Trophoblast cell (in vitro differentiated cells and primary cell): ENCODE measurements at regions not wholly inside any gene's neighbourhood (a gene's known extent, or its start where the extent isn't known, plus 50 kb on each side); places are given as distances from the start of the nearest gene placed in this dataset.

ENCODE experiments used
- DNase-seq, 2 donors: peaks; one replicate each; pipeline ENCODE4 v3.0.0-alpha.2; 2016
- H2AFZ ChIP-seq: 2 replicates; pipeline ENCODE4 v1.6.1; 2013; ENCODE audit warnings: low read length, moderate library complexity, mild to moderate bottlenecking; ENCODE audit not compliant: insufficient read depth, poor library complexity
- H2AK5ac ChIP-seq: 2 replicates; pipeline ENCODE4 v1.6.1; 2013; ENCODE audit warnings: mild to moderate bottlenecking, low read length
- H2BK120ac ChIP-seq: 2 replicates; pipeline ENCODE4 v1.6.1; 2013; ENCODE audit warnings: low read length, mild to moderate bottlenecking, moderate library complexity; ENCODE audit not compliant: insufficient read depth, poor library complexity
- H2BK12ac ChIP-seq: 2 replicates; pipeline ENCODE4 v1.6.1; 2013; ENCODE audit warnings: mild to moderate bottlenecking, low read length, moderate library complexity
- H2BK5ac ChIP-seq: 2 replicates; pipeline ENCODE4 v1.6.1; 2013; ENCODE audit warnings: low read length, low read depth, moderate library complexity, mild to moderate bottlenecking; ENCODE audit not compliant: poor library complexity
- H3K14ac ChIP-seq: 2 replicates; pipeline ENCODE4 v1.6.1; 2013; ENCODE audit warnings: mild to moderate bottlenecking, low read length
- H3K18ac ChIP-seq: 2 replicates; pipeline ENCODE4 v1.6.1; 2013; ENCODE audit warnings: mild to moderate bottlenecking, low read length
- H3K23ac ChIP-seq: 2 replicates; pipeline ENCODE4 v1.6.1; 2013; ENCODE audit warnings: low read length
- H3K27ac ChIP-seq: 2 replicates; pipeline ENCODE4 v1.5.1; 2013; ENCODE audit warnings: low read depth, mild to moderate bottlenecking, inconsistent platforms, low read length, moderate library complexity
- H3K27me3 ChIP-seq: 2 replicates; pipeline ENCODE4 v1.6.1; 2013; ENCODE audit warnings: inconsistent platforms, mild to moderate bottlenecking, low read length, moderate library complexity; ENCODE audit not compliant: insufficient read depth
- H3K36me3 ChIP-seq, 2 experiments: 1 replicate in 1 of 2; 2 replicates in 1 of 2; pipeline ENCODE4 v1.6.1; 2013; ENCODE audit warnings: low read length in 2 of 2, mild to moderate bottlenecking in 2 of 2, moderate library complexity in 1 of 2; ENCODE audit not compliant: insufficient read depth in 2 of 2, control insufficient read depth in 1 of 2
- H3K4ac ChIP-seq: 2 replicates; pipeline ENCODE4 v1.6.1; 2013; ENCODE audit warnings: low read depth, mild to moderate bottlenecking, low read length, moderate library complexity
- H3K4me1 ChIP-seq, 2 experiments: 1 replicate in 1 of 2; 2 replicates in 1 of 2; pipeline ENCODE4 v1.6.1; 2013; ENCODE audit warnings: low read length in 2 of 2, mild to moderate bottlenecking in 2 of 2, moderate library complexity in 1 of 2; ENCODE audit not compliant: insufficient read depth in 2 of 2, control insufficient read depth in 1 of 2
- H3K4me2 ChIP-seq: 2 replicates; pipeline ENCODE4 v1.6.1; 2013; ENCODE audit warnings: inconsistent platforms, mild to moderate bottlenecking, low read length, moderate library complexity
- H3K4me3 ChIP-seq: 2 replicates; pipeline ENCODE4 v1.5.1; 2013; ENCODE audit warnings: mild to moderate bottlenecking, low read depth, low read length, inconsistent platforms
- H3K79me1 ChIP-seq: one replicate; pipeline ENCODE4 v1.6.1; 2013; ENCODE audit warnings: low read length
- H3K79me2 ChIP-seq: 2 replicates; pipeline ENCODE4 v1.6.1; 2013; ENCODE audit warnings: low read length, mild to moderate bottlenecking; ENCODE audit not compliant: control insufficient read depth, insufficient read depth, poor library complexity
- H3K9ac ChIP-seq: 2 replicates; pipeline ENCODE4 v1.6.1; 2013; ENCODE audit warnings: mild to moderate bottlenecking, low read length
- H3K9me3 ChIP-seq: 2 replicates; pipeline ENCODE4 v1.6.1; 2013; ENCODE audit warnings: low read depth, mild to moderate bottlenecking, control low read depth, inconsistent platforms, low read length; ENCODE audit not compliant: insufficient read depth
- H4K12ac ChIP-seq: 2 replicates; pipeline ENCODE4 v1.6.1; 2013; ENCODE audit warnings: low read depth, mild to moderate bottlenecking, low read length, moderate library complexity
- H4K8ac ChIP-seq: 2 replicates; pipeline ENCODE4 v1.6.1; 2013; ENCODE audit warnings: low read depth, mild to moderate bottlenecking, low read length, moderate library complexity
- H4K91ac ChIP-seq: one replicate; pipeline ENCODE4 v1.6.1; 2013; ENCODE audit warnings: low read depth, mild to moderate bottlenecking, low read length, moderate library complexity
- WGBS: extraction: QIAGEN DNeasy Blood & Tissue Kit; methylation state at CpG from one replicate; pipeline ENCODE4 v1.1.7; 2013; ENCODE audit warnings: missing lambda C conversion rate; ENCODE audit not compliant: insufficient read length, insufficient coverage; ENCODE audit errors: extremely low coverage; 5-methylcytosine and 5-hydroxymethylcytosine counted together

DNA sequence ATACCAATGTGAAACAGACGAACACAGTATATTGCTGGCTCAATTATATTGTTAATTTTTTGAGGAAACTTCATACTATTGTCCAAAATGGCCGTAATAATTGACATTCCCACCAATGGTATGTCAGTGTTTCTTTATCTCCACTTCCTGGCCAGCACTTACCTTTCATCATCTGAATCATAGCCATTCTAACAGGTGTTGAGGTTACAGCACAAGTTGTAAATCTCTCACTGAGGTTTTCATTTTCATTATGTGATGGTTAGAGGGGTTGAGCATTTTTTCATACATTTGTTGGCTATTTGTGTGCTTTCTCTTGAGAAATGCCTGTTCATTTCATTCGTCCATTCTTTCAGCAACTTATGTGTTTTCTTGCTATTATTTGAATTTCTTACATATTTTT is 824.0 kb downstream of the UQCRFS1 start:
- no CpG with 5 or more reads among the region's 3 CpGs for WGBS
- no peak overlapping the region for H3K4me3 ChIP-seq
- H2BK120ac ChIP-seq, result no peak overlapping the region
- H3K79me2 ChIP-seq, result no peaks in the 10 kb centered on the region
- H3K18ac ChIP-seq, result no peak overlapping the region
- H2AK5ac ChIP-seq, result no peak overlapping the region
- H3K27me3 ChIP-seq, result no peaks in the 10 kb centered on the region
- no peak overlapping the region for H2BK12ac ChIP-seq
- H3K9me3 ChIP-seq, result no peaks in the 10 kb centered on the region
- no peak for DNase-seq
- no peaks in the 10 kb centered on the region for H3K36me3 ChIP-seq
- no peak overlapping the region for H4K8ac ChIP-seq
- no peak overlapping the region for H3K9ac ChIP-seq
- no peak overlapping the region for H3K4me2 ChIP-seq
- no peaks in the 10 kb centered on the region for H3K4me1 ChIP-seq
- H3K23ac ChIP-seq, result no peak overlapping the region
- no peak overlapping the region for H2BK5ac ChIP-seq
- no peak overlapping the region for H4K91ac ChIP-seq
- no peak overlapping the region for H2AFZ ChIP-seq
- H3K4ac ChIP-seq, result no peak overlapping the region
- H4K12ac ChIP-seq, result no peak overlapping the region
- H3K79me1 ChIP-seq, result no peaks in the 10 kb centered on the region
- no peak overlapping the region for H3K27ac ChIP-seq
- H3K14ac ChIP-seq, result no peak overlapping the region

DNA sequence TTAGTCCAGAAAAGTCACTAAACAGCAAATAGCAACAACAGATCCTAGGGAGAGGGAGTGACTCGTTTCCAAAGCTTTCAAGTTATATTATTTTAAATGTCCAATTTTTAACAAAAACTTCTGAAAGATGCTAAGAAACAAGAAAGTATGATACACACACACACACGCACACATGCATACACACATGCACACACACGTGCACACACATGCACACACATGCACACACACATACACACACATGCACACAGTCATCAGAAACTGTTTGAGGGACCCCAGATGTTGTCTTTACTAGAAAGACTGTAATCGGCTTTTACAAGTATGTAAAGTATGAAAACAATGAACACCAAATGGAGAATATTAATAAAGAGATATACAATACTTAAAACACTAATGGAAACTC is 825.4 kb downstream of the UQCRFS1 start:
- Histone ChIP-seq H3K9ac (no peak overlapping the region), H2BK120ac (no peak overlapping the region)

DNA sequence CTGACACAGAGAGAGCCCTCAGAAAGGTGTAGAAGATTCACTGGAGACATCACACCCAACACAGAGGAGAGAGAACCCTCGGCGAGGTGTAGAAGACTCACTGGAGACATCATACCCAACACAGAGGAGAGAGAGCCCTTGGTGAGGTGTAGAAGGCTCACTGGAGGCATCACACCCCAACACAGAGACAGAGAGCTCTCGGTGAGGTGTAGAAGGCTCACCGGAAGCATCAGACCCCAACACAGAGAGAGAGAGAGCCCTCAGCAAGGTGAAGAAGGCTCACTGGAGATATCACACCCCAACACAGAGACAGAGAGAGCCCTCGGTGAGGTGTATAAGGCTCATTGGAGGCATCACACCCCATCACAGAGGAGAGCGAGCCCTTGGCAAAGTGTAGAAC is 826.5 kb downstream of the UQCRFS1 start:
- Histone ChIP-seq H3K4me1 (no peaks in the 10 kb centered on the region), H3K23ac (no peak overlapping the region), H3K4ac (no peak overlapping the region), H3K27me3 (no peaks in the 10 kb centered on the region), H2AFZ (no peak overlapping the region), H3K4me2 (no peak overlapping the region), H2AK5ac (no peak overlapping the region), H3K79me1 (no peaks in the 10 kb centered on the region), H3K14ac (no peak overlapping the region), H2BK5ac (no peak overlapping the region), H2BK12ac (no peak overlapping the region), H3K79me2 (no peaks in the 10 kb centered on the region), H4K12ac (no peak overlapping the region), H2BK120ac (no peak overlapping the region), H4K91ac (no peak overlapping the region), H3K27ac (no peak overlapping the region), H3K9me3 (no peaks in the 10 kb centered on the region), H3K9ac (no peak overlapping the region), H3K18ac (no peak overlapping the region), H4K8ac (no peak overlapping the region), H3K4me3 (no peak overlapping the region), H3K36me3 (no peaks in the 10 kb centered on the region)
- no peak for DNase-seq
- no CpG with 5 or more reads among the region's 6 CpGs for WGBS

More for the DNA sequence above, 825.4 kb downstream of the UQCRFS1 start:
- H3K18ac ChIP-seq, result no peak overlapping the region
- no peaks in the 10 kb centered on the region for H3K79me1 ChIP-seq
- no peak overlapping the region for H3K4me3 ChIP-seq
- DNase-seq, result no peak
- H3K27me3 ChIP-seq, result no peaks in the 10 kb centered on the region
- H4K91ac ChIP-seq, result no peak overlapping the region
- no peaks in the 10 kb centered on the region for H3K4me1 ChIP-seq
- H3K9me3 ChIP-seq, result no peaks in the 10 kb centered on the region
- no peak overlapping the region for H2BK12ac ChIP-seq
- no peak overlapping the region for H4K12ac ChIP-seq
- H3K79me2 ChIP-seq, result no peaks in the 10 kb centered on the region
- H4K8ac ChIP-seq, result no peak overlapping the region
- no peak overlapping the region for H2AK5ac ChIP-seq
- H3K36me3 ChIP-seq, result no peaks in the 10 kb centered on the region
- no peak overlapping the region for H3K4me2 ChIP-seq
- no peak overlapping the region for H2AFZ ChIP-seq
- H3K27ac ChIP-seq, result no peak overlapping the region
- no CpG with 5 or more reads among the region's 4 CpGs for WGBS
- no peak overlapping the region for H3K23ac ChIP-seq
- no peak overlapping the region for H3K4ac ChIP-seq
- no peak overlapping the region for H2BK5ac ChIP-seq
- H3K14ac ChIP-seq, result no peak overlapping the region

DNA sequence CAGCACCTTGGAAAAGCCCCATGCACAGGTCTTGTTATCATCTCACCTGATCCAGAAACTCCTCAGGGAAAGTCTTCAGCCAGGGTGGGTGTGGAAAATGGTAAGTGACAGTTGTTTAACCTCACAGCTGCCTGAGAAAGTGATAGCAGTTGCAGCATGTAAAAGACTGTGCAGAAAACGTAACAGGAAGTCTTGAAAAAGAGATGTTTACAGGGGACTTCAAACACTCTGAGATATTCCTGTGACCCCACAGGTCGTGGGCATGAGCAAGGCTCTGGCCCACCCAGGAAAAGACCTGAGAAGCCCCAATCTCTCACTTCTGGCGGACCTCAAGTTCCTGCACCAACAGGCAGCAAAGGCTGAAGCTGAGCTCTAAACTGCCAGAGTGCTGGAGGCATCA is 826.9 kb downstream of the UQCRFS1 start:
- Histone ChIP-seq H3K79me2 (no peaks in the 10 kb centered on the region), H3K4me1 (no peaks in the 10 kb centered on the region), H2BK5ac (no peak overlapping the region), H3K4me3 (no peak overlapping the region), H4K8ac (no peak overlapping the region), H3K9me3 (no peaks in the 10 kb centered on the region), H3K36me3 (no peaks in the 10 kb centered on the region), H3K14ac (no peak overlapping the region), H3K9ac (no peak overlapping the region), H2AFZ (no peak overlapping the region), H3K4ac (no peak overlapping the region), H3K4me2 (no peak overlapping the region), H2AK5ac (no peak overlapping the region), H3K79me1 (no peaks in the 10 kb centered on the region), H3K27ac (no peak overlapping the region), H2BK120ac (no peak overlapping the region), H4K12ac (no peak overlapping the region), H3K23ac (no peak overlapping the region), H2BK12ac (no peak overlapping the region), H3K27me3 (no peaks in the 10 kb centered on the region), H4K91ac (no peak overlapping the region), H3K18ac (no peak overlapping the region)
- no CpG with 5 or more reads among the region's 3 CpGs for WGBS
- no peak for DNase-seq
